CD4-positive, alpha-beta T cell treated with Interleukin-17A for 1 hour (primary cell): ENCODE measurements at regions not wholly inside any gene's neighbourhood (a gene's known extent, or its start where the extent isn't known, plus 50 kb on each side); places are given as distances from the start of the nearest gene placed in this dataset.

Experiments
- DNase-seq: peaks from one replicate; pipeline ENCODE4 v3.0.0-alpha.2; 2020

- no peak for DNase-seq
Observed at GRCh38 chr22:44549701-44550100, 51.7 kb upstream of the RTL6 start.

DNA sequence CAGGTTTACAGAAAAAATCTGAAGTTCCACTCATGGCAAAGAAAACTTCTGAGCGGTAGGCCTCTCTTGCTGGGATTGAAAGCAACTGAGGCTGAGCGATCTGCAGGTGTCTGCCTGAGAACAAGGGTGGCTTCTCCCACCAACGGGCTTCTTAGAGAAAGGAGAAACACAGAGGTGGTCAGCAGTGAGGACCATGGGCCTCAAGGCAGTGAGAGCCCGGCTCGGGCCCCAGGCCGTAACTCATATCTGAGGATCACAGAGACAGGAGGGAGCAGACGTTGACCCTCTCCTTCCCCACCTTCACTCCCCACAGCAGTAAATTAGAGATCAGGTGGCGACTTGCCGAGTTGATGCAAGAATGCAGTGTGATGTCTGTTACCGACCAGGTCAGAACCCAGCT, 50.9 kb upstream of the RTL6 start:
- no peak for DNase-seq
